ENCODE measurements at regions not wholly inside any gene's neighbourhood (a gene's known extent, or its start where the extent isn't known, plus 50 kb on each side); places are given as distances from the start of the nearest gene placed in this dataset.
"Not testable (repeated sequence)": the region's sequence is repeated elsewhere in the genome, so short reads cannot be mapped to it uniquely, and the experiment has no call there.

GRCh38 chr13:75175575-75175974 is 306.4 kb downstream of the TBC1D4 start:
- no peak for DNase-seq

GRCh38 chr13:75175097-75175496 is 306.9 kb downstream of the TBC1D4 start:
- DNase-seq: not testable (repeated sequence)

GRCh38 chr13:75174481-75174880 is 307.5 kb downstream of the TBC1D4 start:
- no peak for DNase-seq

GRCh38 chr13:75173457-75174356 is 308.3 kb downstream of the TBC1D4 start:
- DNase-seq: no peak

DNA sequence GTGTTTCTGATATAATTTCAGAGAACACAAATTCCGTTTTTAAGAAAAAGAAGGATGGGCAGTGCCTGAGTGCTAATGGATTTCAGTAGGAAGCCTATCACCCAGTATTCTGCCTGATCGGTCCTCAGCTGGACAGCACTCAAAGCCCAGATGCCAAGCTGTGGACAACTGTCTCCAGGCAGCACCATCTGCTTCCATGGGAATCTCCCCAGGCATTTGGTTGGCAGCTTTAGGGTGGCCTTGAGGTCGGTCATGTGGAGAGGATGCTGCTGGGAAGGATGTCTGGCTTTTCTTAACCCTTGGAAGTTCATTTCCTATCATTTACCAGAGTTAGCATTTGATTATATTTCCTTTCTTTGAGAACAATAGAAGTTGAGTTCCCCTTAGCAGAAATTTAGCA is 311.7 kb downstream of the TBC1D4 start:
- peak; percentile 20 for DNase-seq

- DNase-seq: no peak
Observed at GRCh38 chr13:75165543-75166230, 316.3 kb downstream of the TBC1D4 start.

DNA sequence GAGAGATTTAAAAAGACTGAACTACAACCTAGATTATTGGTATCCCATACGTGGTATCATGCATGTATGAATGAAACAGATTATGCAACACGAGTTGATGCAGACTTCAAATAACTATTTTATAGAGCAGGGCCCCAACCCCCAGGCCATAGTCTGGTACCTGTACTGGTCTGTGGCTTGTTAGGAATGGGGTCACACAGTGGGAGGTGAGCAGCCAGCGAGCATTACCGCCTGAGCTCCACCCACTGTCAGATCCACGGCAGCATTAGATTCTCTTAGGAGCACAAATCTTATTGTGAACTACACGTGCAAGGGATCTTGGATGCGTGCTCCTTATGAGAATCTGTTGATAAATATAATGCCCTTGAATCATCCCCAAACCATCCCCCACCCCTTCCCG is 320.2 kb downstream of the TBC1D4 start:
- DNase-seq: no peak

- DNase-seq: no peak
Observed at GRCh38 chr13:75160984-75161383, 321.0 kb downstream of the TBC1D4 start.

DNA sequence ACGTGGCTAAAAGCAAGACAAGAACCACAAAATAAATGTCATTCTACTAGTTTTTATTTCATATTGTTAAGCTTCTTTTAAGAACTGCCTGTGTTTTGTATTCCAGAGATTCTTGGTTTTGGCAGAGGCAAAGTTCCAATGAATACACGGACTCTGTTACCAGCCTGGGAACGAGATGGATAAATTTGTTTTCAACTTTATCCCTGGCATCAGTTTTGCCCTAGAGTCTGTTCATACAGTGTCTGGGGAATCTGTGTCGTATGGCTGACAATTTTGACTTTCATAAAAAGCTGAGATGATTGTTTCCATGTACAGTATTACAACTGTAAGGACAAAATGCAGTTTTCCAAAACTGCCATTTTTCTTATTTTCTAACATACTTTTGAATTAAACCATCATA is 327.6 kb downstream of the TBC1D4 start:
- no peak for DNase-seq

DNA sequence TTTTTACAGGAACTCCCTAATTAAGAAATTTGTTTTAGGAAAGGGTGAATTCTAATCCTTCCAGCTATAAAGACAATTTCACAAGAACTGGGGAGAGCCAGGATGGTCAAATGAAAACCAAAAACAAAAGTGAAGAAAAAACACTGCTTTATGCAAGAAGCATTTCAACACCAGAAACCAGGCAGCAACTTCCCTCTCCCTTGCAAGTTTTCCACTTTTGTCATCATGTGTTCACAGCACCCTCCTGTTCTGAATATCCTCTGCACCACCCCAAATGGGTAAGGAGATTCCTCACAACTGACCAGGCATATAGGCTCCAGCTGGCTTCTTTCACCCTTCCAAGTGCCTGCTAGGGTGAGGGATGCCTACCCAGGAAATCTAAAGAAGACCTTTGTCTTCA is 328.1 kb downstream of the TBC1D4 start:
- DNase-seq: no peak

DNA sequence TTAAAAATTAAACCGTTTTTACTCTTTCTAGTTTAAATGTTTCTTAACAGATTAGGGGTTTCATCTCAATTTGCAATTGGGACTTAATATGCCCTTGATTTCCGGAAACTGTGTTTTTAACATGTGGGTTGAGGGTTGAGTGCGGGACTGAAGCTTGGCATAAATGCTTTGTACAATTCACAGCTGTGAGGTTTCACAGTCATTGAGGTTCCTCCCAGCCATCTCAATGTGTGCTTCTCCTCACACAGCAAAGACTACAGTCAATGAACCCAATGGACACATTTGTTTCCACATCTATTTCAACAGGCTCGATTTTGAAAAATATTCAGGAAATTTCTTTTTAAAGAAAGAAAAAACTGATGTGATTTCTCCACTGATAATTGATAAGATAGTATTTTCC is 328.6 kb downstream of the TBC1D4 start:
- no peak for DNase-seq

DNA sequence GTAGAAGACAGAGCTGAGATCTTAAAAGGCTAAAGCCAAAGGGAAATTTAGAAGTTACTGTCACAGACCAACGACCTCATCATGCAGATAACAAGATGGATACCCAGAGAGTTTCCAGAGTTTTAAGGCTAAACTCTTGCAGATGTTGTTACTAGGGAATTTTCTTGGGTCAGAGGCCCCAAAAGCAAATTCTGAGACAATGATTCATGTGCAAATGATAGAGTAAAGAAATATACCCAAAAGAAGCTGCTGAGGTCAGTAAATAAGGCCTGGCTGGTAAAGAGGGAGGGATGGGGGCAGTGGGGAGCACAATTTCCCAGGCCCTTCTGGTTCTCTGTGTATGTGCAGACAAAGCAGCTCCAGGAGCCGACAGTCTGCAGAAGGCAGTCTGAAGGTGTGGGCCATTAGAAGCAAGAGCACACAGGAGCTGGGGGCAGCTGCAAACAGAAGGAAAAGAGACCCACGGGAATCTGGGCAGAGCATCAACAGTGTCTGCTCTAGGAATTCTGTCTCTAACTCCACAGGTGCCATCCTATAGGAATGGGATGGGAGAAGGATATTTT is 330.8 kb downstream of the TBC1D4 start:
- peak; percentile 48 for DNase-seq

GRCh38 chr13:75149776-75150175 is 332.2 kb downstream of the TBC1D4 start:
- no peak for DNase-seq

GRCh38 chr13:75147946-75148345 is 334.0 kb downstream of the TBC1D4 start:
- no peak for DNase-seq

GRCh38 chr13:75146436-75146835 is 335.5 kb downstream of the TBC1D4 start:
- DNase-seq: no peak

DNA sequence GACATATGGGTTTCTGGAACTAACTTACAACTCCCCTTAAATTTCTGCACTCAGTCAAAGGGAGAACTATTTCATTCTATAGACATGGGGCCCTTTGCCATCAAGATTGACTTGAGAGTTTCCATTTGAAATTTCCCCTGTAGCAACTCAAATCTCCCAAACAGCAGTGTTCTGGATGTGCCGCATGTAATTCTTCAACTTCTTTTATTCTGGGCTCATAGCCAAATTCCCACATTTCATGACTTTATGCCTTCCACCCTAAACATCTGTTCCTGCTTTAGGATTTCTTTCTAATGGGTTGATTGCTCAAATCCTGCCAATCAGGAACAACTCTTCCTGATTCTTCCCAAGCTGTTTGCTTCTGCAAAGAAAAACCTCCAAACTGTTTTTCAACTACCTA is 336.0 kb downstream of the TBC1D4 start:
- DNase-seq: peak; percentile 95

DNA sequence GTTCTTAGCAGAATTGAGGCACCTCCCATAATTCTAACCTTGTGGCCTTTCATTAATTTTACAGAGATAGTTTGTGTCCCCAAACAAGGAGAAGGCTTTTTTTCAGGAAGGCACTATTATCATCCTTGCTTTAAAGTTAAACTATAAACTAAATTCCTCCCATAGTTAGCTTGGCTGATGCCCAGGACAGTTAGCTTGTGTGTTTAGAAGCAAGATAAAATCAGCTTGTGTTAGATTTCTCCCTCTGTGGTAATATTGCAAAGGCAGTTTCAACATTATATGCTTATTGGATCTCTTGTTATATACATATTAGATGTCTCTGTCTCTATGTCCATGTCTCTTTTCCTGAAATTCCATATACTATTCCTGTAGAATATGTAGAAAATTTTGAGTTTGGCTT is 342.7 kb downstream of the TBC1D4 start:
- no peak for DNase-seq

DNA sequence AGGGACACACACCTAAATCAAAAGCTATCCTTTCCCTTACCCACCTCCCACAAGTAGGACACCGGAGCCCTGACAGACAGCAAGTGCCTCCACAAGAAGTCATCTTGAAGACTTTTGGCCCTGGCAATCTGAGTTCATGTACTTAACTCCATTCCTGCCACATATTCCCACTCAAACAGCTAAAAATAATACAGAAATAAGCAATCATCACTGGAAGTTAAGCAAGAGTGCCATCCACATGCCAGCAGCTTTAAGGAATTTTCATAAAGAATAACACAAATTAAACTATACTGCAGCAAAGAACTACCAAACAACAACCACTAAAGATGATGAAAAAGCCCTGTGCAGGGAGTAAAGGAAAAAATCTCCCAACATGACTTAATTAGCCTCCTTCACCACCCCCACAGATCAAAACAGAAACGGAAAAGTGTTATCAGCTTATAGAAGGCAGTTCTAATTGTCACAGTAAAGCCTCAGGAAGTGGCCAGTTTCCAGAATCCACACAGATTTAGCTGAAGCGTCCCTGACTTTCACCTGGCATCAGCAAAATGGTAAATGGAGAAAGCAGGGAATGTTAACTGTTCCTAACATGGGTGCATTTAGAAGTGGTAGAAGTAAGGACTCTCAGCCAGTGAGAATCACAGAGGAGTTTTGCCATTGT is 343.9 kb downstream of the TBC1D4 start:
- no peak for DNase-seq

DNA sequence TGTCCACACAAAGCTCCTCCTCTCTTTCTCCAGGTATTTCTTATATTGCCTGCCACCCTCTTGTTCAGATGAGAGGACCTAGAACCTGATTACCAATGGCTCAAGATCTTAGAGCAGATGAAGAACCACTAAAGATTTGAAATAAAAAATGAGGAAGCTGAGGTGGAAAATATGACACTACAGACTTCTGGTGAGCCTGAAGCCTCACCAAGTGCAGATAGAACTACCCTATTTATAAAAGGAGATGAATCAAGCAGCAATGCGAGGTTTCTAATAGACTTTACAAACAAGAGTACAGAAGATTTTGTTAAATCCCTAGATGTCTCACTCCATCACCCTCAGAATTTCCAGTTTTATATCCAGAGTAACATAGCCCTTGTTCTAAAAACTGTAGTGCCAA is 345.8 kb downstream of the TBC1D4 start:
- no peak for DNase-seq

- no peak for DNase-seq
Observed at GRCh38 chr13:75135325-75135825, 346.6 kb downstream of the TBC1D4 start.

DNA sequence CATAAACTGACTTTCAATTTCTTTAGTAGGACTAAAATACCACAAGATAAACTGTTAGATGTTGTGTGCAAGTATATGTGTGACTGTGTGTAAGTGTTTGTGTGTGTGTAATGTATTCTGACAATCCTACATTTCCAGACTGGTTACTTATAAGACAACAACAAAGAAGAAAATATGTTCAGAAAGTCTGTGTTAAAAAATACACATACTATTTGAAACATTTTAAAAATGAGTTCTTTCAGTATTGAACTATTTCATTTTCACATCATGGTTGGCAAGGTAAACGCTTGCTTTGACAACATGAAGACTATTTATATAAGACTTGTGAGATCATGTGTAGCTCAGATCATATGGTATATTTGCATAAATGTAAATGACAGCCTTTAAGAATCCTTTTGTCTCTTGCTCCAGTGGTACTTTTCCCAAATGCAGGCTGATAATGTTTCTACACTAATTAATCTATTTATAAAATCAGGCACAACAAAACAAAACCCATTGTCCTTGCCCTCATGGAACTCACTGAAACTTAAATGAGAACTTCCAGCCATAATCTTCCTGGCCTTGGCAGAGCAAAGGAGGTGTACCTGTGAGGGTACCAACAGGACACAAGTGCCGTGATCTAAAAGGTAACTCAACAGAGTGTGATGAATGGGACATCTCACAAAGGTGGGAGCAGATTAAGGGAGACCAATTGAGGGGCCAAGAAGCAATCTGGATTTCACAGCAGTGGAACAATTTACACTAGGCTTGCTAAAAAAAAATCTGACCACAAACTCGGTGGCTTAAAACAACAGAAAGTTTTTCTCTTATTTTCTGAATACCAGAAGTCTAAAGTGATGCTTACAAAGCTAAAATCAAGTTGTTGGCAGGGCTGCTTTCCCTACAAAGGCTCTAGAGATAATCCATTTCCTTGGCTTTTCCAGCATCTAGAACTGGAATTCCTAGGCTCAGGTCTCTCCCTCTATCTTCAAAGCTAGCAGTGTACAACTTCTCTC is 349.0 kb downstream of the TBC1D4 start:
- no peak for DNase-seq
